GM23338 (cell line): ENCODE measurements at regions not wholly inside any gene's neighbourhood (a gene's known extent, or its start where the extent isn't known, plus 50 kb on each side); places are given as distances from the start of the nearest gene placed in this dataset.

ENCODE experiments used
- ATAC-seq: fragments of 200-7000 bp; cut with Tn5 transposase; 3 replicates; pipeline ENCODE4 v1.9.1; 2020
- DNase-seq: peaks from one replicate; pipeline ENCODE4 v3.0.0-alpha.2; 2015; ENCODE audit warnings: low spot score
- H2AFZ ChIP-seq: fragments of 200-600 bp; sonication (generic); 2 replicates; pipeline ENCODE4 v1.8.0; 2016; ENCODE audit warnings: antibody characterized with exemption, mild to moderate bottlenecking, moderate library complexity
- H3F3A ChIP-seq: fragments of 200-600 bp; sonication (generic); replicated peaks from 2 replicates; pipeline ENCODE4 v1.8.0; 2017; ENCODE audit warnings: antibody characterized with exemption, mixed run types, low read depth
- H3K27ac ChIP-seq: fragments of 200-600 bp; sonication (generic); 2 replicates; pipeline ENCODE4 v1.6.1; 2016; ENCODE audit warnings: low read depth
- H3K27me3 ChIP-seq: fragments of 200-600 bp; sonication (generic); 2 replicates; pipeline ENCODE4 v1.8.0; 2016; ENCODE audit warnings: mild to moderate bottlenecking, mixed run types, moderate library complexity; ENCODE audit not compliant: insufficient read depth
- H3K36me3 ChIP-seq: fragments of 200-600 bp; sonication (generic); 2 replicates; pipeline ENCODE4 v1.8.0; 2016; ENCODE audit warnings: mild to moderate bottlenecking; ENCODE audit not compliant: insufficient read depth
- H3K4me1 ChIP-seq: fragments of 200-600 bp; sonication (generic); 2 replicates; pipeline ENCODE4 v1.8.0; 2016; ENCODE audit warnings: mild to moderate bottlenecking, moderate library complexity; ENCODE audit not compliant: insufficient read depth
- H3K4me2 ChIP-seq: fragments of 200-600 bp; sonication (generic); 2 replicates; pipeline ENCODE4 v1.7.1; 2017; ENCODE audit warnings: mixed run types
- H3K4me3 ChIP-seq: fragments of 200-600 bp; sonication (generic); 2 replicates; pipeline ENCODE4 v1.6.1; 2016; ENCODE audit warnings: mixed run types
- H3K79me2 ChIP-seq: fragments of 200-600 bp; sonication (generic); replicated peaks from 2 replicates; pipeline ENCODE4 v1.8.0; 2017; ENCODE audit warnings: mild to moderate bottlenecking; ENCODE audit not compliant: insufficient read depth
- H3K9me2 ChIP-seq: fragments of 200-600 bp; sonication (generic); 2 replicates; pipeline ENCODE4 v1.8.0; 2017; ENCODE audit not compliant: insufficient read depth
- H4K20me1 ChIP-seq: fragments of 200-600 bp; sonication (generic); replicated peaks from 2 replicates; pipeline ENCODE4 v1.8.0; 2017; ENCODE audit warnings: mild to moderate bottlenecking; ENCODE audit not compliant: insufficient read depth
- H3K27ac Mint-ChIP-seq: 2 replicates; pipeline ENCODE4 v1.8.0; 2020; ENCODE audit warnings: inconsistent platforms, mild to moderate bottlenecking, moderate library complexity, mixed read lengths
- H3K27me3 Mint-ChIP-seq: 3 replicates; pipeline ENCODE4 v1.8.0; 2022; ENCODE audit warnings: low read depth, mild to moderate bottlenecking, moderate library complexity, mixed read lengths, inconsistent platforms; ENCODE audit not compliant: insufficient read depth, poor library complexity
- H3K36me3 Mint-ChIP-seq: 3 replicates; pipeline ENCODE4 v1.8.0; 2021; ENCODE audit warnings: low read depth, mild to moderate bottlenecking, inconsistent platforms, moderate library complexity, mixed read lengths
- H3K4me1 Mint-ChIP-seq: 3 replicates; pipeline ENCODE4 v1.8.0; 2020; ENCODE audit warnings: mild to moderate bottlenecking, inconsistent platforms, mixed read lengths
- H3K4me3 Mint-ChIP-seq: 3 replicates; pipeline ENCODE4 v1.8.0; 2021; ENCODE audit warnings: moderate library complexity, mild to moderate bottlenecking, inconsistent platforms, mixed read lengths
- H3K9me3 Mint-ChIP-seq: 3 replicates; pipeline ENCODE4 v1.8.0; 2020; ENCODE audit warnings: moderate library complexity, mild to moderate bottlenecking, inconsistent platforms, mixed read lengths
- CREB1 ChIP-seq: fragments of 250-450 bp; sonication (Bioruptor Pico); IDR thresholded peaks from 2 replicates; pipeline ENCODE4 v1.5.0; 2020; ENCODE audit warnings: low read depth, mild to moderate bottlenecking, moderate library complexity
- ETS1 ChIP-seq: IDR thresholded peaks from 2 replicates; pipeline ENCODE4 v1.6.1; 2016; ENCODE audit warnings: antibody characterized with exemption
- EZH2 ChIP-seq: fragments of 200-600 bp; sonication (generic); IDR thresholded peaks from one replicate; pipeline ENCODE4 v1.8.0; 2017; ENCODE audit warnings: antibody characterized with exemption, mild to moderate bottlenecking, low read depth; ENCODE audit not compliant: unreplicated experiment
- EZH2phosphoT487 ChIP-seq: fragments of 200-600 bp; sonication (generic); IDR thresholded peaks from one replicate; pipeline ENCODE4 v1.8.1; 2018; ENCODE audit warnings: antibody characterized with exemption; ENCODE audit not compliant: unreplicated experiment
- JUNB ChIP-seq: IDR thresholded peaks from one replicate; pipeline ENCODE4 v1.6.1; 2016; ENCODE audit warnings: antibody characterized with exemption; ENCODE audit not compliant: unreplicated experiment
- NANOG ChIP-seq: IDR thresholded peaks from 2 replicates; pipeline ENCODE4 v1.6.1; 2016; ENCODE audit warnings: antibody characterized with exemption, borderline replicate concordance
- POLR2AphosphoS5 ChIP-seq: IDR thresholded peaks from 2 replicates; pipeline ENCODE4 v1.6.1; 2016; ENCODE audit warnings: antibody characterized with exemption, low read depth
- STAT1 ChIP-seq: IDR thresholded peaks from one replicate; pipeline ENCODE4 v1.6.1; 2016; ENCODE audit warnings: antibody characterized with exemption; ENCODE audit not compliant: unreplicated experiment
- ZNF114 ChIP-seq: fragments of 250-450 bp; sonication (Bioruptor Pico); IDR thresholded peaks from 2 replicates; pipeline ENCODE4 v1.5.0; 2020; ENCODE audit warnings: mild to moderate bottlenecking, moderate library complexity
- ZNF331 ChIP-seq: fragments of 250-450 bp; sonication (Bioruptor Pico); IDR thresholded peaks from 2 replicates; pipeline ENCODE4 v1.5.0; 2020; ENCODE audit warnings: low read depth, mild to moderate bottlenecking, moderate library complexity
- TF ChIP-seq, protein P1 (sequence below), 2 experiments: fragments of 200-600 bp in 1 of 2; sonication (generic) in 1 of 2; conservative IDR thresholded peaks; 2 replicates each; pipeline versions ENCODE4 v1.5.1 to v1.6.1; 2016 to 2017; ENCODE audit warnings: antibody characterized with exemption in 2 of 2, low read depth in 2 of 2, mild to moderate bottlenecking in 2 of 2, moderate library complexity in 1 of 2
- TF ChIP-seq, protein P2 (sequence below): fragments of 250-450 bp; sonication (Bioruptor Pico); IDR thresholded peaks from 2 replicates; pipeline ENCODE4 v1.5.0; 2020; ENCODE audit warnings: mild to moderate bottlenecking, moderate library complexity

DNA sequence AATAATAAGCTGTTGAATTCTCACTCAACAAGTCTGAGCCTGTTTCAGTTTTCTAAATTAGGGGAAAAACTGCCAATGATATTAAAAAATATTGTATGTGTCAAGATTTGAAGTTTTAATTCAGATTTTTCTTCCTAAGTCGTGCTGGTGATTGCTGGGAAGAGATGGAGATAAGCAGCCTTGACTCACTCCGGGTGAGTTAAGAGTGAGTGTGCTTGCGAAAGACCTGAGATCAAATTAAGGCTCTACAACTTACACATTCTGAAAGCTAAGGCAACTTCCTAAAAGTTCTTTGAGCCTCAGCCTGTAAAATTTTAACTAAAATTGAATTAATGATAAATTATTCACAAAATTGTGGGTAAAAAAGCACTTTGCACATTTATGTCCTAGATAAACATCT lies 1441.2 kb downstream of the PCDH7 start:
- Mint-ChIP-seq H3K9me3 (no peaks in the 10 kb centered on the region), H3K36me3 (no peaks in the 10 kb centered on the region), H3K27ac (no peak overlapping the region), H3K4me3 (no peak overlapping the region), H3K27me3 (no peaks in the 10 kb centered on the region), H3K4me1 (no peaks in the 10 kb centered on the region)
- Histone ChIP-seq H4K20me1 (no peaks in the 10 kb centered on the region), H3K4me2 (no peak overlapping the region), H3K27ac (no peak overlapping the region), H2AFZ (peak overlapping the region; percentile 74; the same call in 1 of the 2 replicates), H3K9me2 (0 out of 2 replicates have a peak, but pooled peaks cover 2% of the 10 kb centered on the region), H3F3A (no peaks in the 10 kb centered on the region), H3K36me3 (no peaks in the 10 kb centered on the region), H3K4me3 (no peak overlapping the region), H3K27me3 (no peaks in the 10 kb centered on the region), H3K4me1 (no peaks in the 10 kb centered on the region), H3K79me2 (no peaks in the 10 kb centered on the region)
- DNase-seq (no peak), ATAC-seq (no peak)
- TF ChIP-seq, protein P1, sequence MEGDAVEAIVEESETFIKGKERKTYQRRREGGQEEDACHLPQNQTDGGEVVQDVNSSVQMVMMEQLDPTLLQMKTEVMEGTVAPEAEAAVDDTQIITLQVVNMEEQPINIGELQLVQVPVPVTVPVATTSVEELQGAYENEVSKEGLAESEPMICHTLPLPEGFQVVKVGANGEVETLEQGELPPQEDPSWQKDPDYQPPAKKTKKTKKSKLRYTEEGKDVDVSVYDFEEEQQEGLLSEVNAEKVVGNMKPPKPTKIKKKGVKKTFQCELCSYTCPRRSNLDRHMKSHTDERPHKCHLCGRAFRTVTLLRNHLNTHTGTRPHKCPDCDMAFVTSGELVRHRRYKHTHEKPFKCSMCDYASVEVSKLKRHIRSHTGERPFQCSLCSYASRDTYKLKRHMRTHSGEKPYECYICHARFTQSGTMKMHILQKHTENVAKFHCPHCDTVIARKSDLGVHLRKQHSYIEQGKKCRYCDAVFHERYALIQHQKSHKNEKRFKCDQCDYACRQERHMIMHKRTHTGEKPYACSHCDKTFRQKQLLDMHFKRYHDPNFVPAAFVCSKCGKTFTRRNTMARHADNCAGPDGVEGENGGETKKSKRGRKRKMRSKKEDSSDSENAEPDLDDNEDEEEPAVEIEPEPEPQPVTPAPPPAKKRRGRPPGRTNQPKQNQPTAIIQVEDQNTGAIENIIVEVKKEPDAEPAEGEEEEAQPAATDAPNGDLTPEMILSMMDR (conservative IDR thresholded peaks at IDR 0.05; ENCODE audit: low read depth in 2 of 2): no peak
- TF ChIP-seq EZH2phosphoT487 (no peak), CREB1 (CRISPR knock-in tag) (no peak), JUNB (no peak), POLR2AphosphoS5 (no peak), ETS1 (no peak), ZNF331 (CRISPR knock-in tag) (no peak), STAT1 (no peak)

GRCh38 chr4:32163125-32163524 lies 1443.0 kb downstream of the PCDH7 start:
- DNase-seq: no peak
- Mint-ChIP-seq H3K27me3 (no peaks in the 10 kb centered on the region), H3K27ac (no peak overlapping the region), H3K36me3 (no peaks in the 10 kb centered on the region), H3K4me3 (no peak overlapping the region), H3K9me3 (no peaks in the 10 kb centered on the region), H3K4me1 (no peaks in the 10 kb centered on the region)
- Histone ChIP-seq H4K20me1 (no peaks in the 10 kb centered on the region), H3K36me3 (no peaks in the 10 kb centered on the region), H3K27me3 (no peaks in the 10 kb centered on the region), H3K9me2 (no peaks in the 10 kb centered on the region), H2AFZ (no peak overlapping the region), H3K4me1 (no peaks in the 10 kb centered on the region), H3K4me2 (no peak overlapping the region), H3F3A (no peaks in the 10 kb centered on the region), H3K79me2 (no peaks in the 10 kb centered on the region), H3K4me3 (no peak overlapping the region), H3K27ac (no peak overlapping the region)
- no peak for ATAC-seq
- TF ChIP-seq EZH2 (no peak), CREB1 (CRISPR knock-in tag) (no peak), NANOG (no peak), POLR2AphosphoS5 (no peak), ZNF114 (no peak), JUNB (no peak), ZNF331 (CRISPR knock-in tag) (no peak), ETS1 (no peak), EZH2phosphoT487 (no peak), STAT1 (no peak)
- TF ChIP-seq, protein P2, sequence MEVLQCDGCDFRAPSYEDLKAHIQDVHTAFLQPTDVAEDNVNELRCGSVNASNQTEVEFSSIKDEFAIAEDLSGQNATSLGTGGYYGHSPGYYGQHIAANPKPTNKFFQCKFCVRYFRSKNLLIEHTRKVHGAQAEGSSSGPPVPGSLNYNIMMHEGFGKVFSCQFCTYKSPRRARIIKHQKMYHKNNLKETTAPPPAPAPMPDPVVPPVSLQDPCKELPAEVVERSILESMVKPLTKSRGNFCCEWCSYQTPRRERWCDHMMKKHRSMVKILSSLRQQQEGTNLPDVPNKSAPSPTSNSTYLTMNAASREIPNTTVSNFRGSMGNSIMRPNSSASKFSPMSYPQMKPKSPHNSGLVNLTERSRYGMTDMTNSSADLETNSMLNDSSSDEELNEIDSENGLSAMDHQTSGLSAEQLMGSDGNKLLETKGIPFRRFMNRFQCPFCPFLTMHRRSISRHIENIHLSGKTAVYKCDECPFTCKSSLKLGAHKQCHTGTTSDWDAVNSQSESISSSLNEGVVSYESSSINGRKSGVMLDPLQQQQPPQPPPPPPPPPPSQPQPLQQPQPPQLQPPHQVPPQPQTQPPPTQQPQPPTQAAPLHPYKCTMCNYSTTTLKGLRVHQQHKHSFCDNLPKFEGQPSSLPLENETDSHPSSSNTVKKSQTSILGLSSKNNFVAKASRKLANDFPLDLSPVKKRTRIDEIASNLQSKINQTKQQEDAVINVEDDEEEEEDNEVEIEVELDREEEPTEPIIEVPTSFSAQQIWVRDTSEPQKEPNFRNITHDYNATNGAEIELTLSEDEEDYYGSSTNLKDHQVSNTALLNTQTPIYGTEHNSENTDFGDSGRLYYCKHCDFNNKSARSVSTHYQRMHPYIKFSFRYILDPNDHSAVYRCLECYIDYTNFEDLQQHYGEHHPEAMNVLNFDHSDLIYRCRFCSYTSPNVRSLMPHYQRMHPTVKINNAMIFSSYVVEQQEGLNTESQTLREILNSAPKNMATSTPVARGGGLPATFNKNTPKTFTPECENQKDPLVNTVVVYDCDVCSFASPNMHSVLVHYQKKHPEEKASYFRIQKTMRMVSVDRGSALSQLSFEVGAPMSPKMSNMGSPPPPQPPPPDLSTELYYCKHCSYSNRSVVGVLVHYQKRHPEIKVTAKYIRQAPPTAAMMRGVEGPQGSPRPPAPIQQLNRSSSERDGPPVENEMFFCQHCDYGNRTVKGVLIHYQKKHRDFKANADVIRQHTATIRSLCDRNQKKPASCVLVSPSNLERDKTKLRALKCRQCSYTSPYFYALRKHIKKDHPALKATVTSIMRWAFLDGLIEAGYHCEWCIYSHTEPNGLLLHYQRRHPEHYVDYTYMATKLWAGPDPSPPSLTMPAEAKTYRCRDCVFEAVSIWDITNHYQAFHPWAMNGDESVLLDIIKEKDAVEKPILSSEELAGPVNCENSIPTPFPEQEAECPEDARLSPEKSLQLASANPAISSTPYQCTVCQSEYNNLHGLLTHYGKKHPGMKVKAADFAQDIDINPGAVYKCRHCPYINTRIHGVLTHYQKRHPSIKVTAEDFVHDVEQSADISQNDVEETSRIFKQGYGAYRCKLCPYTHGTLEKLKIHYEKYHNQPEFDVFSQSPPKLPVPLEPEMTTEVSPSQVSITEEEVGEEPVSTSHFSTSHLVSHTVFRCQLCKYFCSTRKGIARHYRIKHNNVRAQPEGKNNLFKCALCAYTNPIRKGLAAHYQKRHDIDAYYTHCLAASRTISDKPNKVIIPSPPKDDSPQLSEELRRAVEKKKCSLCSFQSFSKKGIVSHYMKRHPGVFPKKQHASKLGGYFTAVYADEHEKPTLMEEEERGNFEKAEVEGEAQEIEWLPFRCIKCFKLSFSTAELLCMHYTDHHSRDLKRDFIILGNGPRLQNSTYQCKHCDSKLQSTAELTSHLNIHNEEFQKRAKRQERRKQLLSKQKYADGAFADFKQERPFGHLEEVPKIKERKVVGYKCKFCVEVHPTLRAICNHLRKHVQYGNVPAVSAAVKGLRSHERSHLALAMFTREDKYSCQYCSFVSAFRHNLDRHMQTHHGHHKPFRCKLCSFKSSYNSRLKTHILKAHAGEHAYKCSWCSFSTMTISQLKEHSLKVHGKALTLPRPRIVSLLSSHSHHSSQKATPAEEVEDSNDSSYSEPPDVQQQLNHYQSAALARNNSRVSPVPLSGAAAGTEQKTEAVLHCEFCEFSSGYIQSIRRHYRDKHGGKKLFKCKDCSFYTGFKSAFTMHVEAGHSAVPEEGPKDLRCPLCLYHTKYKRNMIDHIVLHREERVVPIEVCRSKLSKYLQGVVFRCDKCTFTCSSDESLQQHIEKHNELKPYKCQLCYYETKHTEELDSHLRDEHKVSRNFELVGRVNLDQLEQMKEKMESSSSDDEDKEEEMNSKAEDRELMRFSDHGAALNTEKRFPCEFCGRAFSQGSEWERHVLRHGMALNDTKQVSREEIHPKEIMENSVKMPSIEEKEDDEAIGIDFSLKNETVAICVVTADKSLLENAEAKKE (CRISPR knock-in tag): no peak
